Sigmoid colon (tissue), 4 donors: ENCODE measurements at regions not wholly inside any gene's neighbourhood (a gene's known extent, or its start where the extent isn't known, plus 50 kb on each side); places are given as distances from the start of the nearest gene placed in this dataset.

Experiments
- EP300 ChIP-seq, 4 donors: sonication (generic); formaldehyde crosslinking; IDR thresholded peaks; one replicate each; pipeline ENCODE4 v1.6.1; 2017; ENCODE audit warnings: antibody characterized with exemption in 4 of 4
- POLR2A ChIP-seq, 2 donors: fragments of 450-650 bp; IDR thresholded peaks; one replicate each; pipeline ENCODE4 v1.6.1; 2016; ENCODE audit warnings: antibody characterized with exemption in 2 of 2, mild to moderate bottlenecking in 2 of 2, moderate library complexity in 2 of 2
- TF ChIP-seq, protein P1 (sequence below), 4 experiments: fragments of 450-650 bp in 3 of 4; fragments of 200-600 bp in 1 of 4; IDR thresholded peaks; one replicate each; pipeline ENCODE4 v1.5.1; 2016 to 2019; ENCODE audit warnings: antibody characterized with exemption in 4 of 4, mild to moderate bottlenecking in 3 of 4, moderate library complexity in 2 of 4

DNA sequence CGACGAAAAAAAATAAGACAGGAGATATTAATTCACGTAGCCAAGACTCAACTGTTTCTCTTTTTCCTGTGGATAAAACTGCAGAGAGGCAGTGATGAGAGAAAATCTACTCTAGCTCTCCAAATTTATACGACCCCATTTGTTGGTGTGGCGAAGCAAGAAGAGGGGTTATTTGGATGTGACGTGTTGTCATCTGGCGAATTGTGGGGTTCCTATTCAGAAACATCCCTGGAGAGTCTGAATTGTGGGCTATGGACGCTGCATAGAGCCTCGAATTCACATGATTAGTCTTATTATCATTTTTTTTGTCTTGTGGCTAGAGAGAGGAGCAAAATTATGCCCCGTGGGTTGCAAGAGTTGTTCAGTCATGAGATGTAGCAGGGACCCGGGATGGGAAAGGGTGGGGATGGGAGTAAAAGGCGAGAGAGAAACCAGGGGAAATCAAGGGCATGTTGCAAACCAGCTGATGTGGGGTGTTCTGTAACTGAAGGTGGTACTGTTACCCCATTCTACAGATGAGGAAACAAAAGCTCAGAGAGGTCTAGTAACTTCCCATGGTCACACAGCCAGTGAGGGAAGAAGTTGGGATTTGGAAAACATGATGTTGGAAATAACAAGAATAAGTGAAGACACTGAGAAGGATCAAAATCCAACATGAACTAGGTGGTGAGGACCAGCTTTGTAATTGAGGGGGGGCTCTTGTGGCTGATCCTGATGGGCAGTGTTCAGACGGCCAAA, 69.2 kb upstream of the SFMBT2 start:
- TF ChIP-seq, protein P1, sequence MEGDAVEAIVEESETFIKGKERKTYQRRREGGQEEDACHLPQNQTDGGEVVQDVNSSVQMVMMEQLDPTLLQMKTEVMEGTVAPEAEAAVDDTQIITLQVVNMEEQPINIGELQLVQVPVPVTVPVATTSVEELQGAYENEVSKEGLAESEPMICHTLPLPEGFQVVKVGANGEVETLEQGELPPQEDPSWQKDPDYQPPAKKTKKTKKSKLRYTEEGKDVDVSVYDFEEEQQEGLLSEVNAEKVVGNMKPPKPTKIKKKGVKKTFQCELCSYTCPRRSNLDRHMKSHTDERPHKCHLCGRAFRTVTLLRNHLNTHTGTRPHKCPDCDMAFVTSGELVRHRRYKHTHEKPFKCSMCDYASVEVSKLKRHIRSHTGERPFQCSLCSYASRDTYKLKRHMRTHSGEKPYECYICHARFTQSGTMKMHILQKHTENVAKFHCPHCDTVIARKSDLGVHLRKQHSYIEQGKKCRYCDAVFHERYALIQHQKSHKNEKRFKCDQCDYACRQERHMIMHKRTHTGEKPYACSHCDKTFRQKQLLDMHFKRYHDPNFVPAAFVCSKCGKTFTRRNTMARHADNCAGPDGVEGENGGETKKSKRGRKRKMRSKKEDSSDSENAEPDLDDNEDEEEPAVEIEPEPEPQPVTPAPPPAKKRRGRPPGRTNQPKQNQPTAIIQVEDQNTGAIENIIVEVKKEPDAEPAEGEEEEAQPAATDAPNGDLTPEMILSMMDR (IDR thresholded peaks at IDR 0.05), result no peak
- TF ChIP-seq EP300 (IDR thresholded peaks at IDR 0.05), result no peak
- no peak for TF ChIP-seq POLR2A (IDR thresholded peaks at IDR 0.05)
